ENCODE measurements at regions not wholly inside any gene's neighbourhood (a gene's known extent, or its start where the extent isn't known, plus 50 kb on each side); places are given as distances from the start of the nearest gene placed in this dataset.
"Not testable (repeated sequence)": the region's sequence is repeated elsewhere in the genome, so short reads cannot be mapped to it uniquely, and the experiment has no call there.

DNA sequence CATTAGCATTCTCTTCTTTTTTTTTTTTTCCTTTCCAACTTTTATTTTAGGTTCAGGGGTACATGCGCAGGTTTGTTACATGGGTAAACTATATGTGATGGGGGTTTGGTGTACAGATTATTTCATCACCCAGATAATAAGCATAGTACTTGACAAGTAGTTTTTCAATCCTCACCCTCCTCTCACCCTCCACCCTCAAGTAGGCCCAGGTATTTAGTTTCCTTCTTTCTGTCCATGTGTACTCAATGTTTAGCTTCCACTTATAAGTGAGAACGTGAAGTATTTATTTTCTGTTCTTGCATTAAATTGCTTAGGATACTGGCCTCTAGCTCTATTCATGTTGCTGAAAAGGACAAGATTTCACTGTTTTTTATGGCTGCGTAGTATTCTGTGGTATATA, 140.8 kb upstream of the PGRMC2 start:
- Histone ChIP-seq H3K36me3 (ENCODE audit: low read depth) (no peaks in the 10 kb centered on the region), H3K9me2 (ENCODE audit: insufficient read depth) (no peaks in the 10 kb centered on the region), H3F3A (ENCODE audit: insufficient read depth) (peaks cover 22% of the 10 kb centered on the region), H3K27me3 (replicated peaks; ENCODE audit: insufficient read depth) (no peaks in the 10 kb centered on the region), H2AFZ (peak overlapping the region; percentile 50), H3K9ac (no peak overlapping the region), H3K4me2 (ENCODE audit: unreplicated experiment) (no peak overlapping the region), H3K79me2 (ENCODE audit: insufficient read depth) (no peaks in the 10 kb centered on the region), H3K9me3 (ENCODE audit: low read depth) (no peaks in the 10 kb centered on the region), H3K4me3 (no peak overlapping the region), H4K20me1 (ENCODE audit: insufficient read depth) (no peaks in the 10 kb centered on the region), H3K27ac (no peak overlapping the region), H3K4me1 (ENCODE audit: insufficient read depth) (peaks cover 24% of the 10 kb centered on the region)
- DNase-seq = no peak
- in situ Hi-C loops (cut with MboI) = no loop called here
- WGBS, 2 experiments (ENCODE audit: low coverage in 1 of 2, low lambda C conversion rate in 2 of 2, missing lambda C conversion rate in 2 of 2) = 84 to 89% methylated on average over 3 of the region's 3 CpGs
- no peak for TF ChIP-seq EZH2phosphoT487 (IDR thresholded peaks at IDR 0.05; ENCODE audit: insufficient read depth, low read depth)
- no peak for TF ChIP-seq EZH2 (IDR thresholded peaks at IDR 0.05; ENCODE audit: insufficient read depth, poor library complexity, severe bottlenecking)

DNA sequence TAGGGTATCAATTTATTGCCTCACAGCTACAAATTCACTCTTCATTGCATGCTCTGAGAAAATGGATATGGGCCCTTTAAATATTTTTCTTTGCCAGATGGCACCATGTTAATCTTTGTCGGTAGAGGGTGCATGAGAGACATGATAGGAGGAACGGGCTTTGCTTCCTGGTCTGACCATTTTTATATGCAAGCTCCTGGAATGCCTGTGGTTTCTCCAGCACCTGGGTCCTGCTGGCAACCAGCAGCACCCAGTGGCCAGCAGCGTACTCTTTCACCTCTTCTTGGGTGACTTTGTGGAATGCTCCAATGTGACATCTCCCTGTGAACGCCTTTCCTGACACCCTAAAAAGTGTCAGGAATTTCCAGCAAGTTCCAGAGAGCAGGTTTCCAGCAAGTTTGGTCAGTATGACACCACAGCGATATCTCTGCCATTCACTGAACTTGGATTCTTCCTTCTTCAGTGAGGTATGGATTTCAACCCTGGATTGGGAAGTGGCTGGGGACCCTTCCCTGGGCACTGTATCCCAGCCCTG, 140.3 kb upstream of the PGRMC2 start:
- H3K9me2 ChIP-seq (ENCODE audit: insufficient read depth) = no peaks in the 10 kb centered on the region
- H3K27ac ChIP-seq = no peak overlapping the region
- no peaks in the 10 kb centered on the region for H3K27me3 ChIP-seq (replicated peaks; ENCODE audit: insufficient read depth)
- H3K4me3 ChIP-seq = no peak overlapping the region
- H3K4me1 ChIP-seq (ENCODE audit: insufficient read depth) = peaks cover 24% of the 10 kb centered on the region
- DNase-seq = peak; percentile 83
- TF ChIP-seq EZH2 (IDR thresholded peaks at IDR 0.05; ENCODE audit: insufficient read depth, poor library complexity, severe bottlenecking) (no peak), EZH2phosphoT487 (IDR thresholded peaks at IDR 0.05; ENCODE audit: insufficient read depth, low read depth) (no peak)
- peak overlapping the region; percentile 50 for H2AFZ ChIP-seq
- H3K4me2 ChIP-seq (ENCODE audit: unreplicated experiment) = peak overlapping the region; percentile 15
- WGBS, 2 experiments (ENCODE audit: low coverage in 1 of 2, low lambda C conversion rate in 2 of 2, missing lambda C conversion rate in 2 of 2) = 34 to 36% methylated on average over 5 of the region's 5 CpGs
- no peaks in the 10 kb centered on the region for H4K20me1 ChIP-seq (ENCODE audit: insufficient read depth)
- H3K36me3 ChIP-seq (ENCODE audit: low read depth) = no peaks in the 10 kb centered on the region
- H3K79me2 ChIP-seq (ENCODE audit: insufficient read depth) = no peaks in the 10 kb centered on the region
- H3K9ac ChIP-seq = no peak overlapping the region
- peaks cover 22% of the 10 kb centered on the region for H3F3A ChIP-seq (ENCODE audit: insufficient read depth)
- H3K9me3 ChIP-seq (ENCODE audit: low read depth) = no peaks in the 10 kb centered on the region
- in situ Hi-C loops (cut with MboI) = no loop called here

DNA sequence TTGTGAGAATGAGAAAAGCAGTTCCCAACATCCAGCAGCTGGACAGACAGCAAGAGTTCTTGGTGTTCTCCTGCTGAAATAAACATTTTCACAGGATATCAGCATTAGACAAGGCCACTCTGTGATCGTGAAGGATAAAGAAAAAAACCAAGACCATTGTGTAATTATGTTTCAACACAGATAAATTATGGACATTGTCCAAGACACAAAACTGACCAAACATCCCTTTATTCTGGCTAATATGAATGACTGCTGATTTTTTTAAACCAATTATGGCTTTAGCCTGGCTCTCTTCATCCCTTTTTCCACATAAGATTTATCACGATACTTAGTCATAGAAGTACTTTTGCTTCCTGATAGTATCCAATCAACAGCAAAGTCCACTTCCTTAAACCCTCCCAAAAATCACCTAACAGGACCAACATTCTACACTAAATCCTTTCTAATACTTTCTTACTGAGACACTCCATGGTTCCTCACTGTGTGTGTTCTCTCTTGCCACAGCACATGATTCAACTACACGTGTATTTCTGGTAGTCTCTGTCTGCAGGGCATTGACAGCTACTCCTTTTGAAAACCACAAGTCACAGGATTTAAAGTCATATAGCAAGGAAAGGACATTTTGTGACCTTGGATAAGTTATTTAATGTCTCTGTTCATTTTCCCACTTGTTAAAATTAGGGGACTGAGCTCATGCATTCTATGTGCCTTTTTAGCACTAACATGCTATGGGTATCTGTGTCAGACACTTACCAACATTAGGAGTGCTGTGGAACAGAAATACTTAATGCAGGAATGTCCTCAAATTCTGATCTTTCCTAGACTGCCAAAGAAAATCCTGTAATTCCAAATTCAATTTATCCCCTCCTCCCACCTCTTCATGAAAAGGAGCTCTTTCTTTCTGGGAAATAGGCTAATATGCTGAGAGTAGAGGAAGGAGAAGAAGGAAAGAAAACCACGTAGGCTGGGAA, 137.2 kb upstream of the PGRMC2 start:
- Histone ChIP-seq H3K4me2 (ENCODE audit: unreplicated experiment) (peak overlapping the region; percentile 10), H3K9ac (no peak overlapping the region), H3K4me3 (no peak overlapping the region), H4K20me1 (ENCODE audit: insufficient read depth) (no peaks in the 10 kb centered on the region), H3K79me2 (ENCODE audit: insufficient read depth) (no peaks in the 10 kb centered on the region), H3K4me1 (ENCODE audit: insufficient read depth) (peaks cover 24% of the 10 kb centered on the region), H3K9me2 (ENCODE audit: insufficient read depth) (no peaks in the 10 kb centered on the region), H3K27ac (no peak overlapping the region), H3K27me3 (replicated peaks; ENCODE audit: insufficient read depth) (no peaks in the 10 kb centered on the region), H3F3A (ENCODE audit: insufficient read depth) (peaks cover 22% of the 10 kb centered on the region), H3K36me3 (ENCODE audit: low read depth) (no peaks in the 10 kb centered on the region), H2AFZ (no peak overlapping the region), H3K9me3 (ENCODE audit: low read depth) (no peaks in the 10 kb centered on the region)
- in situ Hi-C loops (cut with MboI) = no loop called here
- TF ChIP-seq EZH2phosphoT487 (IDR thresholded peaks at IDR 0.05; ENCODE audit: insufficient read depth, low read depth) = no peak
- DNase-seq = peak; percentile 64
- WGBS, 2 experiments (ENCODE audit: low coverage in 1 of 2, low lambda C conversion rate in 2 of 2, missing lambda C conversion rate in 2 of 2) = 50 to 53% methylated on average over 4 of the region's 4 CpGs

DNA sequence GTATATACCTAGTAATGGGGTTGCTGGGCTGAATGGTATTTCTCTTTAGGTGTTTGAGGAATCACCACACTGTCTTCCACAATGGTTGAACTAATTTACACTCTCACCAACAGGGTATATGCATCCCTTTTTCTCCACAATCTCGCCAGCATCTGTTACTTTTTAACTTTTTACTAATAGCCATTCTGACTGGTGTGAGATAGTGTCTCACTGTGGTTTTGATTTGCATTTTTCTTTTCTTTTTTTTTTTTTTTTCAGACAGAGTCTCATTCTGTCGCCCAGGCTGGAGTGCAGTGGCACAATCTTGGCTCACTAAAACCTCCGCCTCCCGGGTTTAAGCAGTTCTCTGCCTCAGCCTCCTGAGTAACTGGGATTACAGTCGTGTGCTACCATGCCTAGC, 134.7 kb upstream of the PGRMC2 start:
- H3K36me3 ChIP-seq (ENCODE audit: low read depth); H3K27me3 ChIP-seq (replicated peaks; ENCODE audit: insufficient read depth); H3K4me3 ChIP-seq; DNase-seq; H3K9me3 ChIP-seq (ENCODE audit: low read depth); H3K9ac ChIP-seq; H3K27ac ChIP-seq; H3K9me2 ChIP-seq (ENCODE audit: insufficient read depth); H3K79me2 ChIP-seq (ENCODE audit: insufficient read depth); H3K4me2 ChIP-seq (ENCODE audit: unreplicated experiment); in situ Hi-C loops (cut with MboI); H2AFZ ChIP-seq; H4K20me1 ChIP-seq (ENCODE audit: insufficient read depth): not testable (repeated sequence)
- H3F3A ChIP-seq (ENCODE audit: insufficient read depth) = peaks cover 18% of the 10 kb centered on the region
- peaks cover 17% of the 10 kb centered on the region for H3K4me1 ChIP-seq (ENCODE audit: insufficient read depth)
- WGBS, 2 experiments (ENCODE audit: low coverage in 1 of 2, low lambda C conversion rate in 2 of 2, missing lambda C conversion rate in 2 of 2) = 85 to 90% methylated on average over 5 of the region's 5 CpGs

Measured in GM23248 (cell line).